ENCODE measurements at regions not wholly inside any gene's neighbourhood (a gene's known extent, or its start where the extent isn't known, plus 50 kb on each side); places are given as distances from the start of the nearest gene placed in this dataset.

DNA sequence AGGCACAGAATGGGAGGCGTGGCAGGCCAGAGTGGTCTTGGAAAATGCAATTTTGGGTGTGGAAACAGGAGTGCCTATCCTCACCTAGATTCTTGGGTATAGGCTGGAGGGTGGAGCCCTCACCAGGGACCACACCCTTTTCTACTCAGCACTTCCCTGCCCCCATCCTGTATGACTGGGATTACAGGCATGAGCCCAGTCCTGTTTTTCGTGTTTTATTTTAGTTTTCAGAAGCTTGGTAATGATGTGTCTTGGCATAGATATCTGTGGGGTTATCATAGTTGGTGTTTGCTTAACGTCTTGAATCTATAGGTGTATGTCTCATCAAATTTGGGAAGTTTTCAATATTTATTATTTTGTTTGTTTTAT, 248.7 kb upstream of the CBLB start:
- TF ChIP-seq, protein P1, sequence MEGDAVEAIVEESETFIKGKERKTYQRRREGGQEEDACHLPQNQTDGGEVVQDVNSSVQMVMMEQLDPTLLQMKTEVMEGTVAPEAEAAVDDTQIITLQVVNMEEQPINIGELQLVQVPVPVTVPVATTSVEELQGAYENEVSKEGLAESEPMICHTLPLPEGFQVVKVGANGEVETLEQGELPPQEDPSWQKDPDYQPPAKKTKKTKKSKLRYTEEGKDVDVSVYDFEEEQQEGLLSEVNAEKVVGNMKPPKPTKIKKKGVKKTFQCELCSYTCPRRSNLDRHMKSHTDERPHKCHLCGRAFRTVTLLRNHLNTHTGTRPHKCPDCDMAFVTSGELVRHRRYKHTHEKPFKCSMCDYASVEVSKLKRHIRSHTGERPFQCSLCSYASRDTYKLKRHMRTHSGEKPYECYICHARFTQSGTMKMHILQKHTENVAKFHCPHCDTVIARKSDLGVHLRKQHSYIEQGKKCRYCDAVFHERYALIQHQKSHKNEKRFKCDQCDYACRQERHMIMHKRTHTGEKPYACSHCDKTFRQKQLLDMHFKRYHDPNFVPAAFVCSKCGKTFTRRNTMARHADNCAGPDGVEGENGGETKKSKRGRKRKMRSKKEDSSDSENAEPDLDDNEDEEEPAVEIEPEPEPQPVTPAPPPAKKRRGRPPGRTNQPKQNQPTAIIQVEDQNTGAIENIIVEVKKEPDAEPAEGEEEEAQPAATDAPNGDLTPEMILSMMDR (IDR thresholded peaks at IDR 0.05; ENCODE audit: low read length) = no peak
- TF ChIP-seq EZH2 (IDR thresholded peaks at IDR 0.05; ENCODE audit: borderline replicate concordance, low read length) = no peak

Measured in OCI-LY1 (cell line).